HG03521 (cell line): ENCODE measurements at regions not wholly inside any gene's neighbourhood (a gene's known extent, or its start where the extent isn't known, plus 50 kb on each side); places are given as distances from the start of the nearest gene placed in this dataset.
"Not testable (repeated sequence)": the region's sequence is repeated elsewhere in the genome, so short reads cannot be mapped to it uniquely, and the experiment has no call there.

Source experiments
- ATAC-seq: cut with Tn5 transposase; IDR thresholded peaks from one replicate; pipeline ENCODE4 v1.9.1; 2021; ENCODE audit warnings: mild to moderate bottlenecking, moderate library complexity; ENCODE audit not compliant: unreplicated experiment

GRCh38 chr2:52613064-52613463, 1154.5 kb upstream of the CHAC2 start:
- no peak for ATAC-seq

GRCh38 chr2:52611759-52612158, 1155.8 kb upstream of the CHAC2 start:
- no peak for ATAC-seq

GRCh38 chr2:52608030-52608429, 1159.6 kb upstream of the CHAC2 start:
- no peak for ATAC-seq

- ATAC-seq = no peak
Observed at GRCh38 chr2:52597346-52597745, 1170.3 kb upstream of the CHAC2 start.

- ATAC-seq = no peak
Observed at GRCh38 chr2:52594026-52594425, 1173.6 kb upstream of the CHAC2 start.

- ATAC-seq = not testable (repeated sequence)
Observed at GRCh38 chr2:52584071-52584470, 1183.5 kb upstream of the CHAC2 start.

- ATAC-seq = no peak
Observed at GRCh38 chr2:52572469-52572894, 1195.1 kb upstream of the CHAC2 start.

- ATAC-seq = no peak
Observed at GRCh38 chr2:52571380-52572347, 1195.9 kb upstream of the CHAC2 start.

GRCh38 chr2:52570716-52571115, 1196.9 kb upstream of the CHAC2 start:
- no peak for ATAC-seq

- no peak for ATAC-seq
Observed at GRCh38 chr2:52563151-52563550, 1204.5 kb upstream of the CHAC2 start.

- no peak for ATAC-seq
Observed at GRCh38 chr2:52558265-52558664, 1209.3 kb upstream of the CHAC2 start.

GRCh38 chr2:52542297-52542696, 1225.3 kb upstream of the CHAC2 start:
- ATAC-seq = no peak

- no peak for ATAC-seq
Observed at GRCh38 chr2:52539026-52539970, 1228.3 kb upstream of the CHAC2 start.

- no peak for ATAC-seq
Observed at GRCh38 chr2:52537588-52537987, 1230.0 kb upstream of the CHAC2 start.

- no peak for ATAC-seq
Observed at GRCh38 chr2:52536929-52537460, 1230.6 kb upstream of the CHAC2 start.

GRCh38 chr2:52532956-52533355, 1234.6 kb upstream of the CHAC2 start:
- no peak for ATAC-seq

- ATAC-seq = no peak
Observed at GRCh38 chr2:52526735-52527134, 1240.9 kb upstream of the CHAC2 start.

GRCh38 chr2:52520644-52521043, 1247.0 kb upstream of the CHAC2 start:
- ATAC-seq = no peak

GRCh38 chr2:52518678-52519077, 1248.9 kb upstream of the CHAC2 start:
- ATAC-seq = no peak

- ATAC-seq = no peak
Observed at GRCh38 chr2:52512760-52513159, 1254.8 kb upstream of the CHAC2 start.

GRCh38 chr2:52510432-52510831, 1257.2 kb upstream of the CHAC2 start:
- ATAC-seq = no peak
